Stimulated activated CD8-positive, alpha-beta memory T cell treated with anti-CD3 and anti-CD28 coated beads, Interleukin-4, amount 100 ng/mL, for 24 hours (primary cell): ENCODE measurements at regions not wholly inside any gene's neighbourhood (a gene's known extent, or its start where the extent isn't known, plus 50 kb on each side); places are given as distances from the start of the nearest gene placed in this dataset.

Experiments used
- DNase-seq: peaks from one replicate; pipeline ENCODE4 v3.0.0-alpha.2; 2020; ENCODE audit warnings: low read depth

GRCh38 chr6:43966853-43967718 lies 160.2 kb downstream of the MRPL14 start:
- no peak for DNase-seq

DNA sequence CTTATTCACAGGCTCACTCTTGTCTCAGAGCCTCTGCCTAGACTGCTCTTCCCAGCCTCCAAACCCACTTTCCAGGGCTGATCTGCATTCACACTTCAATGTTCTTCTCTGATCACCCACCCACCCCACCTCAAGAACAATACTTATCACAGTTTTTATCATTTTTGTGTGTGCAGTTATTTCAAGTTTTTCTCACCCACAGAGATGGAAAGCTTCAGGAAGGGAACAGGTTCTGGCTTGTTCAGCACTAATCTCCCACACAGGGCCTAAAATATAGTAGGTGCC lies 160.9 kb downstream of the MRPL14 start:
- DNase-seq, result no peak

DNA sequence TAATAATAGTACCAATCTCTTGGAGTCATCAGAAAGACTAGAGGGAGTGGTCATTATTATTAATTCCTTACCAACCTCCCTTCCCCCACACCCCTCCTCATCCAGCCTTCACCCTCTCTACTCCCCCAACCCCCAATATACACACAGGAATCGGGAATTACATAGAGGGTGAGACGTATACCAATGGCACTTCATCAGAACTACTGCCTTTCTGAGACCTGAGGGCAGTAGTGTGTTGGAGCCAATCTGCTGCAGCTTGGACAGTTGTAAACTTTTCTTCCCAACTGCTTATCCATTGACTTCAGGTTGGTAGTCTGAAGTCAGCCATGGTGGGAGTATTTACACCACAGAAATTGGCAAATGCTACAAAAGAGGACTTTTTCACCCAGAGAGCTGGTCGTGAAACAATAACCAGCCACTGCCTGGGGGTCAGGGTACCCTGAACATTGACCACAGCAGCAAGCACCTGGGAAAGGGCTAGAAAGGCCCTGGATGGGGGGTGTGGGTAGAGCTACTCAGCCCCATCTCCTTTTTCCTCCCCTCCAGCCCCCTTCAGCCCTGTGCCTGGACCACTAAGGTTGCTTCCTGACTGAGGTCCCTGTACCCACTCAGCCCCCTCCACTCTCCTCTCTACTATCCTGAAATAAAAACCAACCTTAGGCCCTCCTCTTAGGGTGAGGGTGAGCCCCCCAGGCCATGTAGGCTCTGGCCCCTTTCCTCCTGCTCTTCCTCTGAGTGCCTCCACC lies 161.5 kb downstream of the MRPL14 start:
- DNase-seq, result no peak

- DNase-seq, result no peak
Measured at GRCh38 chr6:43964659-43965570, 162.3 kb downstream of the MRPL14 start.

- no peak for DNase-seq
Measured at GRCh38 chr6:43963877-43964658, 163.2 kb downstream of the MRPL14 start.

- no peak for DNase-seq
Measured at GRCh38 chr6:43963203-43963602, 164.0 kb downstream of the MRPL14 start.

- DNase-seq, result no peak
Measured at GRCh38 chr6:43962458-43962857, 164.8 kb downstream of the MRPL14 start.

DNA sequence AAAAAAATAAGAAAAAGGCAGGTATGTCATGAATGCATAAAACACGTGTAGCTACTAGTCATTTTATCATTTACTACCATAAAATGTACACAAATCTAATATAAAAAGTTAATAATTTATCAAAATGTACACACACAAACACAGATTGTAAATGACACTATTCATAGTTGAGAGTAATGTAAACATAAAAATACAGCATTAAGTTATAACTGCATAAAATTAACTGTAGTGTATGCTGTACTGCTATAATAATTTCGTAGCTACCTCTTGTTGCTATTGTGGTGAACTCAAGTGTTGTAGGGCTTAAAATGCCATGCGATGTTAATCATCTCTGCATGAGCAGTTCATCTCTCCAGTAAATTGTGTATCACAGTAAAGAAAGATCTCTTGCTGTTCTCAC lies 170.0 kb downstream of the MRPL14 start:
- DNase-seq, result no peak

- DNase-seq, result no peak
Measured at GRCh38 chr6:43956478-43956877, 170.8 kb downstream of the MRPL14 start.

- no peak for DNase-seq
Measured at GRCh38 chr6:43954311-43955131, 172.7 kb downstream of the MRPL14 start.

DNA sequence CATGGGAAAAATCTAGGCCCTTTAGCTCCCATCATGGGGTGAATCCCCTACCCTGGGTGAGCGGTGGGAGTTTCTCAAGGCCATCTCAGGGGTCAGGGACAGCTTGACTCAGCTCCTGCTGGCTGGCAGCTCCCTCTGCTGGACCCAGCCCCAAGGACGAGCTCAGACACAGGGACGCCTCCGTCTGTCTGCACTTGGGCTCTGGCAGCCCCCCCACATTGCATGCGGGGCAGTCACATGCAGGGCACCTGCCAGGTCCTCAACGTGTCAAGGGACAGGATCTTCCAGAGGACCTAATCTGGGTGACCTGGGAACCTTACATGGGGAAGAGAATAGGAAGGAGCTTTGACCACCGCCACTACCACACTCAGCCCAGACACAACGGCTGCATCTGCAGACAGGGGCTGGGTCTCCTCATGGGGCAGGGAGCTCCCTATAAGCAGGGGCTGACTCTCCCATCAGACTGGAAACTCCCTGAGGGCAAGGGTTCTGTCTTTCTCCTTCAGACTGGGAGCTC lies 173.4 kb downstream of the MRPL14 start:
- no peak for DNase-seq

DNA sequence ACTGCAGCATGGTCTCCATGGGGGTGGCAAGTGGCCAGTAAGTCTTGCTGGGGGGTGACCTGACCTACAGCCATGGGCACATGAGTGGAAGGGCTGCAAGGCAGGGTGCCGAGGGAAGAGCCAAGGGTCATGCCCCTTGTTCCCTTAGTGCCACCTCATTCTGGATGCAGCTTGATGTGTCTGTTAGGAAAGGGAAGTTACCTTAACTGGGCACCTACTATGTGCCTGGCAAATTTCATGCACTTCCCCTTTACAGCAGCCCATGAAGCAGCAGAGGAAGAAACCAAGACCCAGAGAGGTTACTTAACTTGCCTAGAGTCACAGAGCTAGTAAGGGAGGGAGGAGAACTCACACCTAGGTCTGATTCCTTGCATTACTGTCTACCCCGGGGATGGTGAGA lies 174.0 kb downstream of the MRPL14 start:
- DNase-seq, result no peak

GRCh38 chr6:43952746-43953145 lies 174.5 kb downstream of the MRPL14 start:
- no peak for DNase-seq

DNA sequence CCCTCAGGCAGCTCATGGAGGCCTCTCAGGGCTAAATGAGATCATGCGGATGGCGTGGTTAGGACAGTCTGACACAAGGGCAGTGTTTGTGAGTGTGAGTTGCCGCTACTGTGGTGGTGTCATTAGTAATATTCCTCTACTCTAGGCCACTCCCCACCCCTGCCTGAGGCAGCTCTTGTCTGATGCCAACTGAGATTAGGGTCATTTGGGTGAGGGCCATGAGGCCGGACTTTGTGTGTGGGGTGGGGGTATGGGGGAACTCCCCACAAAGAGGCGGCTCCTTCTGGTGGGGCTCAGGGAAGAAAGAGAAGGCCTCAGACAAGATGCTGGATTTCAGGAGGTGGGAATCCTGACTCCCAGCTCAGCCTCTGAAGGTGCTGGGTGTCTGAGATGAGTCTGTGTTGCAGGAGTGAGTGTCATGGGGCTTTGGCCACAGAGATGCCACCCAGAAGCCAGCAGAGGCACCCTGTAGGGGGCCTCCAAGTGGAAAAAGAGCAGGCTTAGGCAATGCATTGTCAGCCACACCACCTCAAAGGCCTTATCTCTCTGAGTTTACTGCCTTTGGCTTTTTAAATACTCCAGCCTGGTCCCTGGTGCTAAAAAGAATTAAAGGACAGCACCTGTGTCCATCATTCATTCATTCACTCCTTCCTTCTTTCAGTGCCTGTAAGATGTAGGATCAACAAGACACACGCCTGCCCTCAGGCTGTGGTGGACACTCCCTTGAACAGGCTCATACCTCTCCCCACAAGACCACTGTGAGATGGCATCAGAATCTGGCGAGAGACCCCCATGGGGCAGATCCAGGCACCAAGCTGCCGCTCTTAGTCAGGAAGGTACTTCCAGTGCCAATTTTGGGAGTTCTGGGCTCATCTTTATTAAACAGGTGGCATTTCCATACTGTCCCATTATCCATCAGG lies 175.2 kb downstream of the MRPL14 start:
- no peak for DNase-seq

DNA sequence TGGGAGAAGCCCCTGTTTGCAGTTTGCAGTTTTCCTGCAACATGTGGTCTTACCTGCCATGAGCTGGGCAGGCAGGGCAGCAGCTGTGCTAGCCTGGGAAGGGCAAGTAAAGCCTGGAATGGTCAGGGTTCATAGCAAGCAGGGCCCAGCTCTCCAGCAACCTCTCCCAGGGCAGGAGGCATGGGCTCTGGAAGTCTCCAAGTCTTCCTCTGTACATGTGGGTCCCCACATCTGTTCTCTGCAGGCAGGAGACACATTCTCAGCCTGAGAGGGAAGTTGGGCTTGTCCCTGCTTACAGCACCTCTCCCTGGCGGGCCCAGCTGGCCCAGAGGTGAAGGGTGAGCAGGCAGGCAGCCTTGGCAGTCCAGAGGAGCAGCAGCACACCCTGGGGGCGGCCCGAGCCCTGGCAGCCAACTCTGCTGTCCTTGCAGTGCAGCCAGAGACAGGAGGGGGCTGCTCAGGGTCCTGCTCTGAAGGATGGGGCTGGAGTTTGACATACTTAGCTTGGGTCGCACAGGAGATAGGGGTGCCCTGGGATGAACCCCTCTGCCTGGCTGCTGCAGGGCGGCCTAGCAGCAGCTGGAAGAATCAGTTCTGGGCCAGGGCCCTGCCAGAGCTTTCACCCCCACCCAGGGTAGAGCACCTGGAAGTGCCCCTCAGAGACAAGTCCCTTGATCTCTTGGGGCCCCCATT lies 176.0 kb downstream of the MRPL14 start:
- DNase-seq, result no peak

DNA sequence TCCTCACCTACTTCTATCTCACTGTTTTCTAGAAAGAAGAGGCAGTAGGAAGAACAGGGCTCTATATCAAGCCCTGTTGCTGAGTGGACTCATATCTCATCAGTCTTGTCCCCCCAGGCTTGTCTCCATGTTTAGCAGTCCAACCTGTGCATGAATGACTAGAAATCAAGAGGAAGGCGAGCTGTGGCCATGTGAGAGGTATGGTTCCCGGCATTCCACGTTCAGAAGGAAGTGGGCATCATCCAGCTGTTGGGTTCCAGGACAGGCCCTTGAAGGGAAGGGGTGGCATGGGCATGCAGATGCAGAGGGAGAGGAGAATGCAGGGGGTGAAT lies 176.6 kb downstream of the MRPL14 start:
- no peak for DNase-seq

DNA sequence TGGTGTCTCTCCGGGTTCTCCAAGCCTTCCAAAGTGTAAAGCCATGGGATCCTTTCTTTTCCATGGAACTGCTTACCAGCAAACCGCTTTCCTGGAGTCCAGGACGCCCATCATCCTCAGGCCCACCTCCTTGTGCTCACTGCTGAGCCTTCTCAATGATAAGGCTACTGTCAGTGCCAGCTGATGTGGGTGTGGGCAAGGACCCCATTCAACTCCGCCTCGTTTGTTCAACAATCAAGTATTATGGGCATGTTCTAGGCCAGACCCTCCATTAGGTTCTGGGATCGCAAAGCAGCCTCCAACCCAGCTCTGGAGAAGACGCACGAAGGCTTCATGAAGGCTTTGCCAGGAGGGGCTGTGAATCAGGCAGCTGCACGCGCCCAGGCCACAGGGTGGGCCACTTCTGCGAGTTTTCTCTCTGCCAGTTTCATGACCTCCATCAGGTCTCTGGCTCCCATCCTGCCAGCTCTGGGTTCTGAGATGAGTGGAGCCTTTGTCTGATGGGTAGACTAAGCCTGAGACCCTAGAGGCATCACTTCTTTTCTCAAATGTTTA lies 177.1 kb downstream of the MRPL14 start:
- no peak for DNase-seq

DNA sequence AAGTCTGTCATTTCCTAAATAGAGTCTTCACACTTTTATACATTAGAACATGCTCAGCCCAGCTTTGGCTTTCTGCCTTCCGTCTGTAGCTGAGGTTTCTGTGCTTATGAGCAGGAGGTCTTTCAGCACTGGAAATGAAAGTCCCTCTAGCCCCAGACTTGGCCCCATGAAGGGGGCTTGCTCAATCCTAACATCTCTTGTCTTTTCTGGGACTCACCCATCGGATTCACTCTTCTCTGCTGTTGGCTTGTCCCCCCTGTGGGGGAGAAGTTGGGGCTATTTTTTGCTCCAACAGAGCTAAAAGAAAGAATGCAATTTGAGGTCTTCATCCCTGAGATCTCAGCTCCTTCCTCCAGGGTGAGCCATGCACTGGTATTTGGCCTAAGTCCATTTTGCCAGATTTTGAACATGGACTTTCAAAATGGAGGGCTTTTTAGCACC lies 177.7 kb downstream of the MRPL14 start:
- DNase-seq, result no peak
